Neutrophil (primary cell): ENCODE measurements at regions not wholly inside any gene's neighbourhood (a gene's known extent, or its start where the extent isn't known, plus 50 kb on each side); places are given as distances from the start of the nearest gene placed in this dataset.

ENCODE experiments used
- H3K27ac ChIP-seq: fragments of 200-600 bp; sonication (generic); 2 replicates; pipeline ENCODE4 v1.5.1; 2016; ENCODE audit warnings: mild to moderate bottlenecking, moderate library complexity
- H3K27me3 ChIP-seq: fragments of 200-600 bp; sonication (generic); 2 replicates; pipeline ENCODE4 v1.6.0; 2016; ENCODE audit warnings: mild to moderate bottlenecking
- H3K36me3 ChIP-seq: fragments of 200-600 bp; sonication (generic); 2 replicates; pipeline ENCODE4 v1.5.1; 2017
- H3K4me1 ChIP-seq, 2 experiments: fragments of 200-600 bp in 1 of 2; sonication (generic) in 1 of 2; 1 replicate in 1 of 2; 2 replicates in 1 of 2; pipeline versions ENCODE4 v1.5.1 to v1.6.1; 2013 to 2016; ENCODE audit warnings: low read depth in 1 of 2, low read length in 1 of 2, mild to moderate bottlenecking in 1 of 2, moderate library complexity in 1 of 2; ENCODE audit not compliant: control insufficient read depth in 1 of 2, insufficient read depth in 1 of 2
- H3K4me3 ChIP-seq, 2 experiments: fragments of 200-600 bp in 1 of 2; sonication (generic) in 1 of 2; 1 replicate in 1 of 2; 2 replicates in 1 of 2; pipeline ENCODE4 v1.5.1; 2013 to 2016; ENCODE audit warnings: low read depth in 1 of 2, low read length in 1 of 2, mild to moderate bottlenecking in 1 of 2, moderate library complexity in 1 of 2
- H3K9me3 ChIP-seq: fragments of 200-600 bp; sonication (generic); 2 replicates; pipeline ENCODE4 v1.5.1; 2016
- TF ChIP-seq, protein P1 (sequence below): fragments of 200-600 bp; sonication (generic); IDR thresholded peaks from 2 replicates; pipeline ENCODE4 v1.5.1; 2016; ENCODE audit warnings: antibody characterized with exemption

DNA sequence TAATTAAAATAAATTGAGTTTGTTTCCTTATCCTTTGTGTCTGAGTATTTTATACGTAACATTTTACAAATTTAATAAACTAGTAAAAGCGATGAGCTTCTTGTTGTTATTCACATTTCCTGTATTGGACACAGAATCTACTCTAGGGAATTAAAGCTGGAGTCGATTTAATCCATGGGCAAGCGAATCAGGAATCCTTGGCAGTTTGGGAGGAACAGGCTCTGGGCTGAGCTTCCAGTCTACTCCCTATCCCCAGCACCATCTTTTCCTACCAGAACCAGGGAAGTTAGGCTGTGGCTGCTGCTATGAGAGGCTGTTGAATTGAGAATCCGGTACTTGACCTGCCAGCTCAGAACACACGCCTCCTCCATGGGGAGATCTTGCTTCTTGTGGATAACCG lies 437.3 kb upstream of the TPM1 start:
- Histone ChIP-seq H3K9me3 (no peaks in the 10 kb centered on the region), H3K4me3 (no peak overlapping the region), H3K4me1 (no peaks in the 10 kb centered on the region), H3K27me3 (peaks cover 9% of the 10 kb centered on the region), H3K36me3 (no peaks in the 10 kb centered on the region), H3K27ac (no peak overlapping the region)
- TF ChIP-seq, protein P1, sequence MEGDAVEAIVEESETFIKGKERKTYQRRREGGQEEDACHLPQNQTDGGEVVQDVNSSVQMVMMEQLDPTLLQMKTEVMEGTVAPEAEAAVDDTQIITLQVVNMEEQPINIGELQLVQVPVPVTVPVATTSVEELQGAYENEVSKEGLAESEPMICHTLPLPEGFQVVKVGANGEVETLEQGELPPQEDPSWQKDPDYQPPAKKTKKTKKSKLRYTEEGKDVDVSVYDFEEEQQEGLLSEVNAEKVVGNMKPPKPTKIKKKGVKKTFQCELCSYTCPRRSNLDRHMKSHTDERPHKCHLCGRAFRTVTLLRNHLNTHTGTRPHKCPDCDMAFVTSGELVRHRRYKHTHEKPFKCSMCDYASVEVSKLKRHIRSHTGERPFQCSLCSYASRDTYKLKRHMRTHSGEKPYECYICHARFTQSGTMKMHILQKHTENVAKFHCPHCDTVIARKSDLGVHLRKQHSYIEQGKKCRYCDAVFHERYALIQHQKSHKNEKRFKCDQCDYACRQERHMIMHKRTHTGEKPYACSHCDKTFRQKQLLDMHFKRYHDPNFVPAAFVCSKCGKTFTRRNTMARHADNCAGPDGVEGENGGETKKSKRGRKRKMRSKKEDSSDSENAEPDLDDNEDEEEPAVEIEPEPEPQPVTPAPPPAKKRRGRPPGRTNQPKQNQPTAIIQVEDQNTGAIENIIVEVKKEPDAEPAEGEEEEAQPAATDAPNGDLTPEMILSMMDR, result no peak

DNA sequence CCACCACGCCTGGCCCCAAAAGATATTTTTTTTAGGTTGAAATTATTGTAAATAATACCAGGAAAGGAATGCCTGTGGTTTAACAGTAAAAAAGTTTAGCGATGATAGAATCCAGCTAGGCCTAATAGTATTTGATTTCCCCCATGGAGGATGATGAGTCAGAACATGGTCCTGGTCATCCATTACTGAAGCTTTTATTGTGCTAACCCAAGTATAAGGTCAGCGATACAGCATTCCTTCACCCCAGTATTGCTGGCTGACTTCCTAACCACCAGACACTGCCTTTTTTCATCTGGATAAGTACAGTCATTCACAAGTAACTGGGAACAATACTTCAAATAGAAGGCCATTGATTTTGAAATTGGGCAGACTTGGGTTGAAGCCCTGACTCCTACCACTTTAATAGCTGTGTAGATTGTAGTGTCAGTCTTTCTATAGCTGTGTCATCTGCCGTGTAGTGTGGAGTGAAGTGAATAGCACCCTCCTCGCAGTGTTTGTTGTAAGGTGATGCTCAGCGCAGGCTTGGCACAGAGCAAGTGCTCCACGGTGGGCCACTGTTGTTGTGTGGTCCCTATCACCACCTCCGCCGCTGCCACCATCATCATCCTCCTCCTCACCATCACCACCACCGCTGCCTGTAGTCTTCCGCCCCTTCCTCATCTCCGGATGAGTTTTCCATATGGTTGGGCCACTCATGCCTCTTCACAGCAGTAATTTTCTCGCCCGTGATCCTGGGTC lies 436.0 kb upstream of the TPM1 start:
- Histone ChIP-seq H3K27ac (no peak overlapping the region), H3K36me3 (no peaks in the 10 kb centered on the region), H3K4me3 (no peak overlapping the region), H3K4me1 (no peaks in the 10 kb centered on the region), H3K27me3 (no peaks in the 10 kb centered on the region), H3K9me3 (no peaks in the 10 kb centered on the region)
- TF ChIP-seq, protein P1, result no peak

- TF ChIP-seq, protein P1, result no peak
- no peak overlapping the region for H3K27ac ChIP-seq
- H3K36me3 ChIP-seq, result no peaks in the 10 kb centered on the region
- no peaks in the 10 kb centered on the region for H3K9me3 ChIP-seq
- H3K4me1 ChIP-seq, result no peaks in the 10 kb centered on the region
- H3K27me3 ChIP-seq, result no peaks in the 10 kb centered on the region
- H3K4me3 ChIP-seq, result no peak overlapping the region
Observed at GRCh38 chr15:62607114-62607462, 435.5 kb upstream of the TPM1 start.

GRCh38 chr15:62607643-62608042 lies 434.9 kb upstream of the TPM1 start:
- H3K27ac ChIP-seq, result no peak overlapping the region
- TF ChIP-seq, protein P1, result no peak

GRCh38 chr15:62608369-62608768 lies 434.2 kb upstream of the TPM1 start:
- TF ChIP-seq, protein P1, result no peak
- Histone ChIP-seq H3K9me3 (no peaks in the 10 kb centered on the region), H3K4me1 (no peaks in the 10 kb centered on the region), H3K36me3 (no peaks in the 10 kb centered on the region), H3K4me3 (no peak overlapping the region), H3K27me3 (no peaks in the 10 kb centered on the region), H3K27ac (no peak overlapping the region)

More at GRCh38 chr15:62607643-62608042, 434.9 kb upstream of the TPM1 start:
- Histone ChIP-seq H3K9me3 (no peaks in the 10 kb centered on the region), H3K27me3 (no peaks in the 10 kb centered on the region), H3K36me3 (no peaks in the 10 kb centered on the region), H3K4me1 (no peaks in the 10 kb centered on the region), H3K4me3 (no peak overlapping the region)
